ENCODE measurements at regions not wholly inside any gene's neighbourhood (a gene's known extent, or its start where the extent isn't known, plus 50 kb on each side); places are given as distances from the start of the nearest gene placed in this dataset.
"Not testable (repeated sequence)": the region's sequence is repeated elsewhere in the genome, so short reads cannot be mapped to it uniquely, and the experiment has no call there.

DNA sequence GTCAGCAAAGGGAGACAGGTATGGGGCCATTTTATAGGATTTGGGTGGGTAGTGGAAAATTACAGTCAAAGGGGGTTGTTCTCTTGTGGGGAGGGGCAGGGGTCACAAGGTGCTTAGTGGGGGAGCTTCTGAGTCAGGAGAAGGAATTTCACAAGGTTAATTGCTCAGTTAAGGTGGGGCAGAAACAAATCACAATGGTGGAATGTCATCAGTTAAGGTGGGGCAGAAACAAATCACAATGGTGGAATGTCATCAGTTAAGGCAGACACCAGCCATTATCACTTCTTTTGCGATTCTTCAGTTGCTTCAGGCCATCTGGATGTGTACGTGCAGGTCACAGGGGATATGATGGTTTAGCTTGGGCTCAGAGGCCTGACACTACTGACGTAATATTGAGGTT is 1077.6 kb downstream of the DNAJB9 start:
- not testable (repeated sequence) for DNase-seq

DNA sequence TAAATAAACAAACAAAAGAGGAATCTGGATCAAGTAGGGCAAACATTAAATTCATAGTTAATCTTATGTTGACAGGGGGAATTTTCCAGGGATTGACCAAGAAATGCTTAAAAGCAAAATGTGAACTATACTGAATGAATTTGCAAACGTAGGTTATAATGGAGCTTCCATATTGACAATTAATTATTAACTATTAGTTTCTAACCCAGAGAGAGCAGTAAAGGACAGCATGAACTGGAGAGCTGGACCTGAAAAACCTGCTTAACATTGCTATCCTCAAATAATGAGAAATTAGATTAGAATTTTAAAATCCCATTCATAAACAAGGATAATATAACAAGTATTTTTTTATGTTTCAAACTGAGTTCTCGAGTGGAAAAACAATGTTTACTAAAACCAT is 1089.6 kb downstream of the DNAJB9 start:
- no peak for DNase-seq

DNA sequence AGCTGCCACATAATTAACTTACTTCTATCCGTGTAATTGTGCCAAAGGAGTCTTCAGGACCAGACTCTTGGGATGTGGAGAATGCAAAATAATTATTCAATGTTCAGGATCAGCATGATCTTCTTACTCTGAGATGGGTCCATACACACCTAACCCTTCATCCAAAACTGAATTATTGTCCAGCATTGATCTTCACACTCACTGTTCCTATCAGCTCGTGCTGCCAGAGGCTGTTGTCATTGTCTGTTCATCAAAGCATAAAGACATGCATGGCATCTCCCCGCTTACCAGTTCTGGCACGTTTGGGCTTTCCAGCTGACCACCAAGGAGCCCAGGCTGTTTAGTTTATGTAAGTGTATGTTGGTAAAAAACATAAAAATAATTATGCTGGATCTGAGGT is 1090.7 kb downstream of the DNAJB9 start:
- no peak for DNase-seq

DNA sequence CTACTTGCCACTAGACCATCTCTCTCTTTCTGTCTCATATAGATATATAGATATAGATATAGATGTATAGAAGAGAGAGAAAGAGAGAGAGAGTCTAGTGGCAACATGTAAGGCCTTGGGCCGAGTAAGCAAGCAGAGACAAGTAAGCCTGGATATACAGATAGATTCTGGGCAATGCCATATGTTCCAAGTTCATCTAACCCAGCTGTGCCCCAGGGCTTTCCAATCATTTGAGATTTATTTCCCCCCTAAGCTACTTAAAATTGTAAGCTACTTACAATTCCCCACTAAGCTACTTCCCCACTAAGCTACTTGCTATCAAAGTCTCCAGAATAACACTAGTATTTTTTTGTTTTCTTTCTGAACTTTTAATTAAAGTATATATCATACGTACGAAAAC is 1094.1 kb downstream of the DNAJB9 start:
- no peak for DNase-seq

DNA sequence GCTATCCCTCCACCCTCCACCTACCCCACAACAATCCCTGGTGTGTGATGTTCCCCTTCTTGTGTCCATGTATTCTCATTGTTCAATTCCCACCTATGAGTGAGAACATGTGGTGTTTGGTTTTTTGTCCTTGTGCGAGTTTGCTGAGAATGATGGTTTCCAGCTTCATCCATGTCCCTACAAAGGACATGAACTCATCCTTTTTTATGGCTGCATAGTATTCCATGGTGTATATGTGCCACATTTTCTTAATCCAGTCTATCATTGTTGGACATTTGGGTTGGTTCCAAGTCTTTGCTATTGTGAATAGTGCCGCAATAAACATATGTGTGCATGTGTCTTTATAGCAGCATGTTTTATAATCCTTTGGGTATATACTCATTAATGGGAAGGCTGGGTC is 1117.6 kb downstream of the DNAJB9 start:
- DNase-seq: not testable (repeated sequence)

DNA sequence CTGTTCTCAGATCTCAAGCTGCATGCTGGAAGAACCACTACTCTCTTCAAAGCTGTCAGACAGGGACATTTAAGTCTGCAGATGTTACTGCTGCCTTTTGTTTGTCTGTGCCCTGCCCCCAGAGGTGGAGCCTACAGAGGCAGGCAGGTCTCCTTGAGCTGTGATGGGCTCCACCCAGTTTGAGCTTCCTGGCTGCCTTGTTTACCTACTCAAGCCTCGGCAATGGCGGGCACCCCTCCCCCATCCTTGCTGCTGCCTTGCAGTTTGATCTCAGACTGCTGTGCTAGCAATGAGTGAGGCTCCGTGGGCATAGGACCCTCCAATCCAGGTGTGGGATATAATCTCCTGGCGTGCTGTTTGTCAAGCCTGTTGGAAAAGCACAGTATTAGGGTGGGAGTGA is 1122.9 kb downstream of the DNAJB9 start:
- DNase-seq: not testable (repeated sequence)

DNA sequence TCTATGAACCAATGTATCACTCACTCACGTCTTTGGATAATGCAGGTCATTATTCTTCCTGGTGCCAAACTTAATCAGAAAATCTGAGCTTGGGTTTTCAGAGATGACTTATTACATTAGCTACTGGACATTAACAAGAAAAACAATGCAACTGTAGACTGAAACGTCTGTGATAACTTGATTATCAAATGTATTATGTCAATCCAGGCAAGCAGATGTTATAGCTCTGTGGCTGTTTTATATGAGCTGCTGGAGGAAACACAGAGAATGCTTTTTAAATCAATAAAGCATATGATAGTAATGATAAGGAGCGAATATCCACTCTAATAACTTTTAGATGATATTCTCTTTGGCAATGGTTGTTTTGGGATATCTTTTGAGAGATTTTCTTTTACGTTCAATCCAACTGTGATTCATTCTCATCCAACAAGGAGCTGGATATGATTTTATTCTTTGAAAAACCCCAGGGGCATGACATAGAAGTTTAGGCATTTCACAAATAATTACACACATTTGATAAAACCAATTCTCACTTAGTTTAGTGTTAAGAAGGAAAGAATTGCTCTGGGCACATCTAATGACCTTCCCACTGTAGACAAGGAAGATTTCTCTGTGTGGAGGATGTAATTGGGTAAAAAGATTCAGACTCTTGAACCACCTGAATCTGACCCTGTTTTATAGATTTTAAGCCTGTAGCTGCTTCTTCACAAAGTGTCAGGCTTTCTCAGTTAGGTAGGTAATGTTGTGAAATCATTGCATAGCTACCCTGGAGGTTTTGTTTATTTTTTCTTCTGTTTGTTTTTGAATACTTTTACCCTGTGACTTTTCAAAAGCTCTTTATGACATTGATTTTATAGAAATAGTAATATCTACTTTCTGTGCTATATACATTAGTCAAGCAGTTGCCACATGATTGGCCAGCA is 1124.7 kb downstream of the DNAJB9 start:
- no peak for DNase-seq

DNA sequence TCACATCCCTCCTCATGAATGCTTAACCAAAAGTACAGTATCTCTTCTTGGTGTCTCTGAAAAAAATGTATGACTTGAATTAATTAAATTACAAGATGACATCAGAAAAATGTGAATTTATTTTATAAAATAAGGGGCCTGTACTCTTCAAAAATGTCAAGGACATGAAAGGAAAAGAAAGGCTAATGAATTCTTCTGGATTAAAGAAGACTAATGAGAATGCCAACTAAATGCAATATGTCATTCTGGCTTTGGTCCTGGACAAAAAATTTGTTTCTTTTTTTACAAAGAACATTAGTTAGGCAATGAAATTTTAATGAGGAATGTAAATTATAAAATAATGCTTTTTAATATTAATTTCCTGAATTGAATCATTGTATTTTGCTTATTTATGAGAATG is 1125.7 kb downstream of the DNAJB9 start:
- DNase-seq: no peak

DNA sequence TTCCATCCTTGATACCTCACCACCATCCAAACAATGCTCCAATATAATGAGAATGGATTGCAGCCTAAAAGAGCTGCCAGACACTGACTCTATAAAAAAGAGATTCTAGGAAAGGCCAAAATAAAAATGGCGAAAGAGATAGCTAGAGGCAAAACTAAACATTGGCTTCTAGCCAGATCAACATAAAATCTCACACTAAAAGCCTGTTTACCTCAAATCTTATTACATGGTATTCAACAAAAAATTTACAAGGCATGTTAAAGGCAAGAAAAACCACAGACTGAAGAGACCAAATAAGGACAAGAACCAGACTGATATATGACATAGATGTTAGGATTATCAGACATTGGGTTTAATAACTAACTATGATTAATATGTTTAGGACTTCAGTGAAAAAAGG is 1127.0 kb downstream of the DNAJB9 start:
- DNase-seq: no peak

DNA sequence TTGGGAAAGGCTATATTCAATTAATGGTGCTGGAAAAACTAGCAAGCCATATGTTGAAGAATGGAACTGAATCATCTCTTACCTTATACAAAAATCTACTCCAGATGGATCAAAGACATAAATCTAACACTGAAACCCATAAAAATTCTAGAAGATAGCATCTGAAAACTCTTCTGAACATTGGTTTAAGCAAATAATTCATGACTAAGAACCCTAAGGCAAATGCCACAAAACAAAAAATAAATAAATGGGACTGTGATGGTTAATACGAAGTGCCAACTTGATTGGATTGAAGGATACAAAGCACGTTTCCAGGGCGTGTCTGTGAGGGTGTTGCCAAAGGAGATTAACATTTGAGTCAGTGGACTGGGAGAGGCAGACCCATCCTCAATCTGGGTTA is 1130.0 kb downstream of the DNAJB9 start:
- DNase-seq: no peak

DNA sequence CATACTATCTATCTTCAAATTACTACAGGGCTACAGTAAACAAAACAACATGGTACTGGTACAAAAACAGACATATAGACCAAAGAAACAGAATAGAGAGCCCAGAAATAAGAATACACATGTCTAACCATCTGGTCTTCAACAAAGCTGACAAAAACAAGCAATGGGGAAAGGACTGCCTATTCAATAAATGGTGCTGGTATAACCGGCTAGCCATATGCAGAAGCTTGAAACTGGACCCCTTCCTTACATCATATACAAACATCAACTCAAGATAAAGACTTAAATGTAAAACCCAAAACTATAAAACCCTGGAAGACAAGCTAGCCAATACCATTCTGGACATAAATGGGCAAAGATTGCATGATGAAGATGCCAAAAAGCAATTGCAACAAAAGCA is 1143.7 kb downstream of the DNAJB9 start:
- DNase-seq: no peak

DNA sequence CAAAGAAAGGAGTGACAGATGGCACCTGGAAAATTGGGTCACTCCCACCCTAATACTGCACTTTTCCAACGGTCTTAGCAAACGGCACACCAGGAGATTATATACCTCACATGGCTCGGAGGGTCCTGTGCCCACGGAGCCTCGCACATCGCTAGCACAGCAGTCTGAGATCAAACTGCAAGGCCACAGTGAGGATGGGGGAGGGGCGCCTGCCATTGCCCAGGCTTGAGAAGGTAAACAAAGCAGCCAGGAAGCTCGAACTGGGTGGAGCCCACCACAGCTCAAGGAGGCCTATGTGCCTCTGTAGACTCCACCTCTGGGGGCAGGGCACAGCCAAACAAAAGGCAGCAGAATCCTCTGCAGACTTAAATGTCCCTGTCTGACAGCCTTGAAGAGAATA is 1149.7 kb downstream of the DNAJB9 start:
- not testable (repeated sequence) for DNase-seq

DNA sequence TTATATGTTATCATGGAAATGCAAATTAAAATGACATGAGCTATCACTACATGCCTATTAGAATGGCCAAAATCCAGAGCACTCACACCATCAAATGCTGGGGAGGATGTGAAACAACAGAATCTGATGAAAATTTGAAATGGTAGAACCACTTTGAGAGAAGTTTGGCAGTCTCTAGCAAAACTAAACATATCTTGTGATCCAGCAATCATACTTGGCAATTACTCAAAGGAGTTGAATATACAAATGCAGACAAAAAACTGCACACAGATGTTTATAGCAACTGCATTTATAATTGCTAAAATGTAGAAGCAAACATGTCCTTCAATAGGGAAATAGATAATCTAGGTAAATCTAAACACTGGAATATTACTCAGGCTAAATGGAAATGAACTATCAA is 1164.9 kb downstream of the DNAJB9 start:
- no peak for DNase-seq

DNA sequence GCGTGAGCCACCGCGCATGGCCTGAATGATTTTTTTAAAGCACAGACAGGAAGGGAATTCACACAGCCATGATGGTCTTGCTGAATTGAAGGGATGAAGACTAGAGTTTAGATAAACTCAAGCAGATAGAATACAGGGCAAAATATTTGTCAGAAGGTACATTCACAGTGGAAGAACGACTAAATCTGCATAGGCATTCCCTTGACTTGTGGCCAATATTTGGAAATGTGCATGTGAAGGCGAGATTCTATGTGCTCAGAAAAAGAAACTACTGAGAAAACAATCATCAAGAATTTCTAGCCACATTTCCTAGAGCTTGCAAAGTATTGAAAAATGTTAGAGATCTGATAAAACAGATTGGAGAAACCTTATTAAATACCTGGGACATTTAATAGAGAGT is 1166.2 kb downstream of the DNAJB9 start:
- DNase-seq: no peak

DNA sequence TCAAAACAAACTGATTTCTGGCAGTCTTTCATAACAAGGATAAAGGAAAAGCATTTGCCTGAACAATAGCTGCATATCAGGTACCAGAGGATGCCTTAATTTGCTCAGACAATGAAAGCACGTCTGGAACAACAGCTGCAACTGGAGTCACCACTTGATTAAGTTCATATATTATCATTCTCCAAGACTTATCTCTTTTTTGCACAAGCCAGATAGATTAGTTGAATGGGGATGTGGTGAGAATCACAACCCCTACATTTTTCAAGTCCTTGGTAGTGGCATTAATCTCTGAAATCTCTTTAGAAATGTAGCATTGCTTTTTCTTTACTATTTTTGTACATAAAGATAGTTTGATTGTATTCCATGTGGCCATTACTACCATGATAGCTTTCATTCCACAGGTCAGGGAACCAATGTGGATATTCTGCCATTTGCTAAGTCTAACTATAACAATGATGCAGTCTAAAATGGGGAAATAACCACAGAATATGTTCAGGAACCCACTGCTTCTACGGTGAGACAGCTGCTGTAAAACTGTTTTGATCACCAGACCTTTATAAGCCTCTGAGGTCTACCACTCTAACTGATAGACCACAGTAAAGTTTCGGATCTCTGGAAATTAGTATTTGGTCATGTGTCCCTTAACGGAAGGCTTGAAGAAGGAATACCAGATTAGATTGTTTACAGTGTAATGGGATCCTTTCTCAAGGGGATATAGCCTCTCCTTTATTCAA is 1176.2 kb downstream of the DNAJB9 start:
- DNase-seq: no peak

DNA sequence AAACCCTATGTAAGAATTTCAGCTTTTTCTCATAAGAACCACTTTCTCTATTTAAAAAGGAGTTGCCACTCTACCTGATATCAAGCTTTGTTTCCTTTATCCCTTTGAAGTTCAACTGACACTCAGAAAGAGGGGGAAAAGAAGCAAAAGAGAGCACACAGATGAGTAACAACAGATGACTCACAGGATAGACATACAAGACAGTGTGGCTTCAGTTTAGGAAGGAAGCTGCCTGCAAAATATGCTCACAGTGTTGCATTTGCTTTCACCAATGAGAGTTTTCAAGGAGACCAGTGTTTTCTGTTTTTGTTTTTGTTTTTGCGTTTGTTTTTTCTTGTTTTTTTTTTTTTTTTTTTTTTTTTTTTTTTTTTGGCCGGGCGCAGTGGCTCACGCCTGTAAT is 1181.6 kb downstream of the DNAJB9 start:
- DNase-seq: no peak

DNA sequence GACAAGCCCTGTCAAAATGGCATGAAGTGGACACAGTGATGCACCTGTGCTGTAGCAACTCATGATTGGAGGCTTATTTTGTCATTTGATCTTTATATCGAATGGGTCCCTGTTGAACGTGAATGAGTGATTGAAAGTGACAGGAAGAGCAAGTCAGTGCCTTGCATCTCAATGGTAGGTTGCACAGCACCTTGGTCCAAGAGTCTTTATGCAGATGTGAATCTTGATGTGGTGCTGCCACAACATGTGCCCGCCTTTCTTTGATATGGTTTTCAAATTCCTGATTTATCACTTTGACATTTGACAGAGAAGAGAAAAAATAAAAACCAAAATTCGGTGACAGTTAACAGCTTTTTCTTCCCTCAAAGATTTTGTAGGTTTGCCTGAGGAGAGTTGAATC is 1182.4 kb downstream of the DNAJB9 start:
- no peak for DNase-seq

DNA sequence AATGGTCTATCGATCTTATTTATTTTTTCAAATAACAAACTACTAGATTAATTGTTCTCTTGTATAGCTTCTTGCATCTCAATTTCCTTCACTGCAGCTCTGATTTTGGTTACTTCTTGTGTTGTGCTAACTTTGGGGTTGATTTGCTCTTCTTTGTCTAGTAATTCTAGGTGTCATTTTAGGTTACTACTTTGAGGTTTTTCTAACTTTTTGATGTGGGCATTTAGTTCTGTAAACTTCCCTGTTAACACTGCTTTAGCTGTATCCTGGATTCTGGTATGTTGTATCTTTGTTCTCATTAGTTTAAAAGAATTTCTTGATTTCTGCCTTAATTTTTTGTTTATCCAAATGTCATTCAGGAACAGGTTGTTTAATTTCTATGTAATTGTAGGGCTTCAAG is 1188.0 kb downstream of the DNAJB9 start:
- DNase-seq: no peak

DNA sequence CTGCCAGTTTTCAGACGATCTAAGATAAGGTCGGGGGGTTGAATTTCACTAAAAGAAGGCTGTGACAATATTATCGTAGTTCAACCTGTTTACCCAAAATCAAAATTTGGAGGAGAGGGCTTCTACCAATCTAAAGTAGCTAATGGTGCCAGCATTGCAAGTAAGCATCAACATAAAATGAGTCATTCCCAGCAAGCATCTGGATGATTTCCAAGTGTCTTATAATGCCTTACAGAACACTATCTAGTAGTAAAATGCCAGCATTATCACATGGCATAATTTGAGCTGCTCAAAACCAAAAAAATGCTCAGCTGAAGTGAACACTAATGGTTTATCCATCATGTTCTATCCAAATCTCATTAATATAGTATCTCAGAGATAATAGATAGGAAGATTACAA is 1193.9 kb downstream of the DNAJB9 start:
- no peak for DNase-seq

DNA sequence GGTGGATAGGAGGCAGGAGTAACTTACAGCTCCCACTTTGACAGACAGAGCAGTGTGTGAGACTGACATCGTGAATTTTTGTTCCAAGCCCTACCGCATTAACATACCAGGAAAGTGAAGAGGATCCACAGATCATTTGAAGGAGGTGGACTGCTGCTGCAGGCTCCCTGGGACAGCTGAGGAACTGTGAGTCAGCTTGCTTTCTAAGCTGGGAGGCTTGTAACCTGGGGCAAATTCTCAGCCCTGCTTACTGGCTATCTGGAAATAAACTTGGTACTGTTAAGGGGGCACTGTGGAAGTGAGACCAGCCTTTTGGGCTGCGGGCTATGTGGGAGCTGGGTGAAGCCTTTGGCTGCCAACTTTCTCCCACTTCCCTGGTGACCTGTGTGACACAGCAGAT is 1202.5 kb downstream of the DNAJB9 start:
- DNase-seq: no peak

DNA sequence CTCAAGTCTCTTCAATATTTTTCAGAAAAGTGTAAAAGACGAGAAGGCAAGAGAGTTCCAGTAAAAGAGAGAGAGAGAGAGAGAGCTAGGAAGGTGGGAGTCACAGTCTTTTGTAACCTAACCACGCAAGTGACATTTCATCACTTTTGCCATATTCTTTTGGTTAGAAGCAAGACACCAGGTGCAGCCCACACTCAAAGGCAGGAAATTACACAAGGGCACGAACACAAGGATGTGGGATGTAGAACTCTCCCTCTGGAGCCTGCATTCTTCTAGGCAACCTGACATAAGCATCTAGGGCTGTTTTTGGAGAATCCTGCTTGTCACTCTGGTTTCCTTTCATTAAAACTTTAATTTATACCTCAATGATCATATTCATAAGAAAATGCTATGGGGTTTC is 1213.1 kb downstream of the DNAJB9 start:
- DNase-seq: no peak

DNA sequence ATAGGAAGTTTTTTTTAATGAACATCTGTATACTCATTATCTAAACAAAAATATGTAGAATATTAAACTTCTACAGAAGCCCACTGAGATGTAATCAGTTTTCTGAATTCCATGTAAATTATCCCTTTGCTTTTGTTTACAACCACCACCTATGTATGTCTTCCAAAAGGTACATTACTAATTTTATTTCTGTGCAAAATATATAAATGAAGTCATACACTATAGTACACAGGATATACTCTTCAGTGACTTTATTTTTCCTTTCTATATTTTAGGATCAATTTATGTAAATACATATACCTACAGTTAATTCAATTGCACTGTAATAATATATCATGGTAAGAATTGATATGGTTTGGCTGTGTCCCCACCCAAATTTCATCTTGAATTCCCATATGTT is 1236.9 kb downstream of the DNAJB9 start:
- no peak for DNase-seq

DNA sequence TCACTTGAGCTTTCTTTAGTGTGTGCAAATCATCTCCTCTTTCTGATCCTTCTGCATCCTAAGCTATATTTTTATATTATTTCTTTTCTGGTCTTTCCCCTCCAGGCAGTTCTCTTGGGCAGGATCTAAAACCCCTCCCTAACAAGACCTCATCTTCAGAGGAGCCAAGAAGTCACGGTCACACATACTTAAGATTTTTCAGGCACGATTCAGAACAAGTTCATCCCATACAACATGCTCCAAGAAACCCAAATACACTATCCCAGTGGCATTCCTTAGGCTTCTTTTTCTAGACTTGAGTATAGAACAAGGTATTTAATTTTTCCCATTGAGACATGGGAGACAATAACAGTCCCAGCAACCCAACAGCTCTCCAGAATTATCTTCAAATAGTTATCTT is 1251.5 kb downstream of the DNAJB9 start:
- no peak for DNase-seq

DNA sequence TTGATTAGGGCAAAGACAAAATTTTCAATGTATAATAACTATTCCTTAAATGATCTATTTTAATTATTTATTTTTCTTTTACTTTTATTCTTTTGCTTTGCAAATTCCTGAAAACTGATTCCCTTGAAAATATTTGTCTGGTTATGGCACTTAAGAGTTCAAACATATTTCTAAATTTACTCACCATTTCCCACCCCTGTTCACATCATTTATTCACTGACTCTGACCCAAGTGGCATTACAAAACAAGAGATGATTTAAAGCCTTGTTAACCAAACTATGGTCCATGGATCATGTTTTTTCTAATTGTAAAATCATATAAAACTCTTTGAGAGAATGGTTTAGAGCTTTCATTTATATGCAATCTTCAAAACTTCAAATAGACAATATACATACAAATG is 1256.1 kb upstream of the LRRN3 start:
- no peak for DNase-seq
